Liver (tissue), 8 donors: ENCODE measurements at regions not wholly inside any gene's neighbourhood (a gene's known extent, or its start where the extent isn't known, plus 50 kb on each side); places are given as distances from the start of the nearest gene placed in this dataset.

Experiments used
- DNase-seq: peaks from one replicate; pipeline ENCODE4 v3.0.0-alpha.2; 2017; ENCODE audit warnings: low spot score
- H3K27ac ChIP-seq, 2 donors: one replicate each; pipeline ENCODE4 v1.7.0; 2013; ENCODE audit warnings: inconsistent platforms in 2 of 2, low read length in 2 of 2, control low read depth in 1 of 2, low read depth in 1 of 2, mild to moderate bottlenecking in 1 of 2
- H3K27me3 ChIP-seq, 4 donors: one replicate each; pipeline versions ENCODE4 v1.6.1 to v1.7.0; 2013; ENCODE audit warnings: low read length in 3 of 4, inconsistent platforms in 1 of 4, mild to moderate bottlenecking in 1 of 4, moderate library complexity in 1 of 4; ENCODE audit not compliant: control insufficient read depth in 4 of 4, insufficient read depth in 4 of 4
- H3K36me3 ChIP-seq, 4 donors: one replicate each; pipeline versions ENCODE4 v1.6.1 to v1.7.0; 2013; ENCODE audit warnings: low read length in 3 of 4, mild to moderate bottlenecking in 3 of 4, low read depth in 1 of 4, moderate library complexity in 1 of 4; ENCODE audit not compliant: control insufficient read depth in 4 of 4, insufficient read depth in 3 of 4
- H3K4me1 ChIP-seq, 4 donors: one replicate each; pipeline versions ENCODE4 v1.6.1 to v1.7.0; 2013; ENCODE audit warnings: low read length in 3 of 4, mild to moderate bottlenecking in 3 of 4, moderate library complexity in 1 of 4; ENCODE audit not compliant: control insufficient read depth in 4 of 4, insufficient read depth in 4 of 4
- H3K4me3 ChIP-seq, 3 donors: one replicate each; pipeline versions ENCODE4 v1.6.1 to v1.7.0; 2013; ENCODE audit warnings: low read length in 3 of 3, control low read depth in 1 of 3, low read depth in 1 of 3, mild to moderate bottlenecking in 1 of 3
- H3K9ac ChIP-seq, 2 donors: one replicate each; pipeline ENCODE4 v1.7.0; 2013; ENCODE audit warnings: low read length in 2 of 2, mild to moderate bottlenecking in 2 of 2, moderate library complexity in 2 of 2, control low read depth in 1 of 2, low read depth in 1 of 2
- H3K9me3 ChIP-seq, 4 donors: one replicate each; pipeline versions ENCODE4 v1.6.1 to v1.7.0; 2013; ENCODE audit warnings: low read length in 3 of 4; ENCODE audit not compliant: control insufficient read depth in 4 of 4
- ATF3 ChIP-seq: IDR thresholded peaks from 2 replicates; pipeline ENCODE4 v1.6.1; 2016; ENCODE audit warnings: antibody characterized with exemption
- EGR1 ChIP-seq, 2 donors: IDR thresholded peaks; 2 replicates each; pipeline ENCODE4 v1.6.1; 2016 to 2018; ENCODE audit warnings: antibody characterized with exemption in 2 of 2, low read depth in 2 of 2
- FOXA1 ChIP-seq: IDR thresholded peaks from 2 replicates; pipeline ENCODE4 v1.6.1; 2016; ENCODE audit warnings: antibody characterized with exemption
- FOXA2 ChIP-seq: IDR thresholded peaks from 2 replicates; pipeline ENCODE4 v1.6.1; 2016; ENCODE audit warnings: antibody characterized with exemption
- GABPA ChIP-seq, 2 donors: IDR thresholded peaks in 1 of 2; conservative IDR thresholded peaks in 1 of 2; 2 replicates each; pipeline ENCODE4 v1.6.1; 2016; ENCODE audit warnings: antibody characterized with exemption in 2 of 2, mild to moderate bottlenecking in 1 of 2, moderate library complexity in 1 of 2
- HNF4A ChIP-seq, 2 donors: conservative IDR thresholded peaks; 2 replicates each; pipeline ENCODE4 v1.6.1; 2016; ENCODE audit warnings: antibody characterized with exemption in 2 of 2, mild to moderate bottlenecking in 2 of 2
- HNF4G ChIP-seq: IDR thresholded peaks from 2 replicates; pipeline ENCODE4 v1.6.1; 2016; ENCODE audit warnings: antibody characterized with exemption
- JUND ChIP-seq, 2 donors: IDR thresholded peaks; 2 replicates each; pipeline ENCODE4 v1.6.1; 2016; ENCODE audit warnings: antibody characterized with exemption in 2 of 2
- NR2F2 ChIP-seq: IDR thresholded peaks from 2 replicates; pipeline ENCODE4 v1.6.1; 2016; ENCODE audit warnings: antibody characterized with exemption
- RAD21 ChIP-seq, 2 donors: IDR thresholded peaks; 2 replicates each; pipeline ENCODE4 v1.6.1; 2016; ENCODE audit warnings: antibody characterized with exemption in 2 of 2, mild to moderate bottlenecking in 2 of 2
- RXRA ChIP-seq, 2 donors: IDR thresholded peaks; 2 replicates each; pipeline ENCODE4 v1.6.1; 2017 to 2018; ENCODE audit warnings: antibody characterized with exemption in 2 of 2, mild to moderate bottlenecking in 1 of 2
- SP1 ChIP-seq: IDR thresholded peaks from 2 replicates; pipeline ENCODE4 v1.6.1; 2018; ENCODE audit warnings: antibody characterized with exemption, mild to moderate bottlenecking
- TAF1 ChIP-seq: conservative IDR thresholded peaks from 2 replicates; pipeline ENCODE4 v1.6.1; 2016; ENCODE audit warnings: antibody characterized with exemption, mild to moderate bottlenecking
- YY1 ChIP-seq: IDR thresholded peaks from 2 replicates; pipeline ENCODE4 v1.6.1; 2016; ENCODE audit warnings: antibody characterized with exemption, mild to moderate bottlenecking
- WGBS: extraction: QIAGEN DNeasy Blood & Tissue Kit; methylation state at CpG from one replicate; pipeline ENCODE4 v1.1.7; 2013; 5-methylcytosine and 5-hydroxymethylcytosine counted together
- TF ChIP-seq, protein P1 (sequence below): fragments of 150-350 bp; IDR thresholded peaks from 2 replicates; pipeline ENCODE4 v1.5.1; 2017; ENCODE audit warnings: improper control_type of control experiment, low read depth, low read length; ENCODE audit not compliant: missing input control
- TF ChIP-seq, protein P2 (sequence below): IDR thresholded peaks from 2 replicates; pipeline ENCODE4 v1.6.1; 2016; ENCODE audit warnings: antibody characterized with exemption, mild to moderate bottlenecking
- TF ChIP-seq, protein P3 (sequence below): IDR thresholded peaks from 2 replicates; pipeline ENCODE4 v1.6.1; 2016; ENCODE audit warnings: antibody characterized with exemption
- TF ChIP-seq, protein P4 (sequence below): IDR thresholded peaks from 2 replicates; pipeline ENCODE4 v1.6.1; 2016; ENCODE audit warnings: antibody characterized with exemption
- donor health status: healthy.
- donor health status: healthy.
- donor health status: healthy.
- donor health status: healthy.
- donor health status: healthy.

- Histone ChIP-seq H3K27ac (no peak overlapping the region), H3K36me3 (no peaks in the 10 kb centered on the region), H3K9me3 (no peaks in the 10 kb centered on the region), H3K9ac (no peak overlapping the region), H3K4me1 (no peaks in the 10 kb centered on the region), H3K27me3 (peaks cover 0 to 6% (median 0%) of the 10 kb centered on the region in 4 donors), H3K4me3 (no peak overlapping the region)
- 66% methylated on average over 9 of the region's 9 CpGs for WGBS
- TF ChIP-seq, protein P1, sequence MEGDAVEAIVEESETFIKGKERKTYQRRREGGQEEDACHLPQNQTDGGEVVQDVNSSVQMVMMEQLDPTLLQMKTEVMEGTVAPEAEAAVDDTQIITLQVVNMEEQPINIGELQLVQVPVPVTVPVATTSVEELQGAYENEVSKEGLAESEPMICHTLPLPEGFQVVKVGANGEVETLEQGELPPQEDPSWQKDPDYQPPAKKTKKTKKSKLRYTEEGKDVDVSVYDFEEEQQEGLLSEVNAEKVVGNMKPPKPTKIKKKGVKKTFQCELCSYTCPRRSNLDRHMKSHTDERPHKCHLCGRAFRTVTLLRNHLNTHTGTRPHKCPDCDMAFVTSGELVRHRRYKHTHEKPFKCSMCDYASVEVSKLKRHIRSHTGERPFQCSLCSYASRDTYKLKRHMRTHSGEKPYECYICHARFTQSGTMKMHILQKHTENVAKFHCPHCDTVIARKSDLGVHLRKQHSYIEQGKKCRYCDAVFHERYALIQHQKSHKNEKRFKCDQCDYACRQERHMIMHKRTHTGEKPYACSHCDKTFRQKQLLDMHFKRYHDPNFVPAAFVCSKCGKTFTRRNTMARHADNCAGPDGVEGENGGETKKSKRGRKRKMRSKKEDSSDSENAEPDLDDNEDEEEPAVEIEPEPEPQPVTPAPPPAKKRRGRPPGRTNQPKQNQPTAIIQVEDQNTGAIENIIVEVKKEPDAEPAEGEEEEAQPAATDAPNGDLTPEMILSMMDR = no peak
- TF ChIP-seq EGR1 (IDR thresholded peaks at IDR 0.05; ENCODE audit: low read depth in 2 of 2) (no peak), FOXA2 (no peak), ATF3 (no peak), SP1 (no peak), FOXA1 (no peak), GABPA (IDR thresholded peaks at IDR 0.05 in 1 of 2, conservative IDR thresholded peaks at IDR 0.05 in 1 of 2) (no peak)
- TF ChIP-seq, protein P2, sequence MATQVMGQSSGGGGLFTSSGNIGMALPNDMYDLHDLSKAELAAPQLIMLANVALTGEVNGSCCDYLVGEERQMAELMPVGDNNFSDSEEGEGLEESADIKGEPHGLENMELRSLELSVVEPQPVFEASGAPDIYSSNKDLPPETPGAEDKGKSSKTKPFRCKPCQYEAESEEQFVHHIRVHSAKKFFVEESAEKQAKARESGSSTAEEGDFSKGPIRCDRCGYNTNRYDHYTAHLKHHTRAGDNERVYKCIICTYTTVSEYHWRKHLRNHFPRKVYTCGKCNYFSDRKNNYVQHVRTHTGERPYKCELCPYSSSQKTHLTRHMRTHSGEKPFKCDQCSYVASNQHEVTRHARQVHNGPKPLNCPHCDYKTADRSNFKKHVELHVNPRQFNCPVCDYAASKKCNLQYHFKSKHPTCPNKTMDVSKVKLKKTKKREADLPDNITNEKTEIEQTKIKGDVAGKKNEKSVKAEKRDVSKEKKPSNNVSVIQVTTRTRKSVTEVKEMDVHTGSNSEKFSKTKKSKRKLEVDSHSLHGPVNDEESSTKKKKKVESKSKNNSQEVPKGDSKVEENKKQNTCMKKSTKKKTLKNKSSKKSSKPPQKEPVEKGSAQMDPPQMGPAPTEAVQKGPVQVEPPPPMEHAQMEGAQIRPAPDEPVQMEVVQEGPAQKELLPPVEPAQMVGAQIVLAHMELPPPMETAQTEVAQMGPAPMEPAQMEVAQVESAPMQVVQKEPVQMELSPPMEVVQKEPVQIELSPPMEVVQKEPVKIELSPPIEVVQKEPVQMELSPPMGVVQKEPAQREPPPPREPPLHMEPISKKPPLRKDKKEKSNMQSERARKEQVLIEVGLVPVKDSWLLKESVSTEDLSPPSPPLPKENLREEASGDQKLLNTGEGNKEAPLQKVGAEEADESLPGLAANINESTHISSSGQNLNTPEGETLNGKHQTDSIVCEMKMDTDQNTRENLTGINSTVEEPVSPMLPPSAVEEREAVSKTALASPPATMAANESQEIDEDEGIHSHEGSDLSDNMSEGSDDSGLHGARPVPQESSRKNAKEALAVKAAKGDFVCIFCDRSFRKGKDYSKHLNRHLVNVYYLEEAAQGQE = no peak
- TF ChIP-seq, protein P3, sequence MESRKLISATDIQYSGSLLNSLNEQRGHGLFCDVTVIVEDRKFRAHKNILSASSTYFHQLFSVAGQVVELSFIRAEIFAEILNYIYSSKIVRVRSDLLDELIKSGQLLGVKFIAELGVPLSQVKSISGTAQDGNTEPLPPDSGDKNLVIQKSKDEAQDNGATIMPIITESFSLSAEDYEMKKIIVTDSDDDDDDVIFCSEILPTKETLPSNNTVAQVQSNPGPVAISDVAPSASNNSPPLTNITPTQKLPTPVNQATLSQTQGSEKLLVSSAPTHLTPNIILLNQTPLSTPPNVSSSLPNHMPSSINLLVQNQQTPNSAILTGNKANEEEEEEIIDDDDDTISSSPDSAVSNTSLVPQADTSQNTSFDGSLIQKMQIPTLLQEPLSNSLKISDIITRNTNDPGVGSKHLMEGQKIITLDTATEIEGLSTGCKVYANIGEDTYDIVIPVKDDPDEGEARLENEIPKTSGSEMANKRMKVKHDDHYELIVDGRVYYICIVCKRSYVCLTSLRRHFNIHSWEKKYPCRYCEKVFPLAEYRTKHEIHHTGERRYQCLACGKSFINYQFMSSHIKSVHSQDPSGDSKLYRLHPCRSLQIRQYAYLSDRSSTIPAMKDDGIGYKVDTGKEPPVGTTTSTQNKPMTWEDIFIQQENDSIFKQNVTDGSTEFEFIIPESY = no peak
- TF ChIP-seq, protein P4, sequence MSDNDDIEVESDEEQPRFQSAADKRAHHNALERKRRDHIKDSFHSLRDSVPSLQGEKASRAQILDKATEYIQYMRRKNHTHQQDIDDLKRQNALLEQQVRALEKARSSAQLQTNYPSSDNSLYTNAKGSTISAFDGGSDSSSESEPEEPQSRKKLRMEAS = no peak
- DNase-seq = no peak
Observed at GRCh38 chr12:126843915-126844669, 1422.9 kb upstream of the TMEM132C start.

GRCh38 chr12:126847005-126847629, 1419.9 kb upstream of the TMEM132C start:
- Histone ChIP-seq H3K27ac (no peak overlapping the region), H3K27me3 (peaks cover 0 to 4% (median 0%) of the 10 kb centered on the region in 4 donors), H3K9me3 (no peaks in the 10 kb centered on the region), H3K9ac (no peak overlapping the region), H3K4me3 (no peak overlapping the region), H3K36me3 (no peaks in the 10 kb centered on the region), H3K4me1 (no peaks in the 10 kb centered on the region)
- DNase-seq = no peak
- 59% methylated on average over 5 of the region's 5 CpGs for WGBS
- no peak for TF ChIP-seq FOXA1
- no peak for TF ChIP-seq RAD21 (IDR thresholded peaks at IDR 0.05)
- no peak for TF ChIP-seq FOXA2
- no peak for TF ChIP-seq ATF3
- TF ChIP-seq SP1 = no peak
- no peak for TF ChIP-seq NR2F2
- TF ChIP-seq, protein P1 = no peak
- TF ChIP-seq YY1 = no peak
- no peak for TF ChIP-seq HNF4A (conservative IDR thresholded peaks at IDR 0.05)
- TF ChIP-seq, protein P4 = no peak
- TF ChIP-seq JUND (IDR thresholded peaks at IDR 0.05) = no peak
- no peak for TF ChIP-seq EGR1 (IDR thresholded peaks at IDR 0.05; ENCODE audit: low read depth in 2 of 2)
- no peak for TF ChIP-seq HNF4G
- no peak for TF ChIP-seq TAF1
- no peak for TF ChIP-seq GABPA (IDR thresholded peaks at IDR 0.05 in 1 of 2, conservative IDR thresholded peaks at IDR 0.05 in 1 of 2)
- no peak for TF ChIP-seq RXRA (IDR thresholded peaks at IDR 0.05)
